ENCODE measurements at regions not wholly inside any gene's neighbourhood (a gene's known extent, or its start where the extent isn't known, plus 50 kb on each side); places are given as distances from the start of the nearest gene placed in this dataset.

DNA sequence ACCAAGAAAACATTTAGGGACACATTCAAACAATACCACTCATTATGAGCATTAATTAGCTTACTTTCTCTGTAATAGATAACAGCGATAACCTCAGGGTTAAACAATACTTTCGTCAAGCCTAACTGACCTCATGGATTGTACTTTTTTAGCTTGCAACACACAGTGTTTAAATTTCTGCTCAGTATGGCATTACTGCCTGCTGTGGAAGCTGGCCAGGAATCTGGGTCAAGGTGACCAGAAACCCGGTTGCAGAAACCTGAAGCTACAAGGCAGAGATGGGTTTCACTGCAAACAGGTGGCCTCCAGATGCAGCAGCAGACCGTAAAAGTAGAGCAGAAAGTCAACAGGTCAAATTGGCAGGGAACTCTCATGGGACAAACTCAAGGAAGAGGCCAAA, 123.8 kb upstream of the FHL2 start:
- TF ChIP-seq, protein P1, sequence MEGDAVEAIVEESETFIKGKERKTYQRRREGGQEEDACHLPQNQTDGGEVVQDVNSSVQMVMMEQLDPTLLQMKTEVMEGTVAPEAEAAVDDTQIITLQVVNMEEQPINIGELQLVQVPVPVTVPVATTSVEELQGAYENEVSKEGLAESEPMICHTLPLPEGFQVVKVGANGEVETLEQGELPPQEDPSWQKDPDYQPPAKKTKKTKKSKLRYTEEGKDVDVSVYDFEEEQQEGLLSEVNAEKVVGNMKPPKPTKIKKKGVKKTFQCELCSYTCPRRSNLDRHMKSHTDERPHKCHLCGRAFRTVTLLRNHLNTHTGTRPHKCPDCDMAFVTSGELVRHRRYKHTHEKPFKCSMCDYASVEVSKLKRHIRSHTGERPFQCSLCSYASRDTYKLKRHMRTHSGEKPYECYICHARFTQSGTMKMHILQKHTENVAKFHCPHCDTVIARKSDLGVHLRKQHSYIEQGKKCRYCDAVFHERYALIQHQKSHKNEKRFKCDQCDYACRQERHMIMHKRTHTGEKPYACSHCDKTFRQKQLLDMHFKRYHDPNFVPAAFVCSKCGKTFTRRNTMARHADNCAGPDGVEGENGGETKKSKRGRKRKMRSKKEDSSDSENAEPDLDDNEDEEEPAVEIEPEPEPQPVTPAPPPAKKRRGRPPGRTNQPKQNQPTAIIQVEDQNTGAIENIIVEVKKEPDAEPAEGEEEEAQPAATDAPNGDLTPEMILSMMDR (IDR thresholded peaks at IDR 0.05) = no peak
- TF ChIP-seq, protein P2, sequence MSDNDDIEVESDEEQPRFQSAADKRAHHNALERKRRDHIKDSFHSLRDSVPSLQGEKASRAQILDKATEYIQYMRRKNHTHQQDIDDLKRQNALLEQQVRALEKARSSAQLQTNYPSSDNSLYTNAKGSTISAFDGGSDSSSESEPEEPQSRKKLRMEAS (IDR thresholded peaks at IDR 0.05; ENCODE audit: low read depth) = no peak
- no peak for TF ChIP-seq SMC3 (IDR thresholded peaks at IDR 0.05; ENCODE audit: low read depth, low read length)
- TF ChIP-seq RFX5 (IDR thresholded peaks at IDR 0.05; ENCODE audit: low read length) = no peak
- TF ChIP-seq POLR2AphosphoS5 (IDR thresholded peaks at IDR 0.05; ENCODE audit: low read depth, low read length) = no peak
- no peak for TF ChIP-seq TAF1 (IDR thresholded peaks at IDR 0.05; ENCODE audit: borderline replicate concordance, low read depth, low read length)
- no peak for TF ChIP-seq GABPA (IDR thresholded peaks at IDR 0.05; ENCODE audit: low read depth)
- no peak for TF ChIP-seq CHD2 (IDR thresholded peaks at IDR 0.05; ENCODE audit: low read length, partially characterized antibody)
- no peak for TF ChIP-seq FOSL2 (IDR thresholded peaks at IDR 0.05; ENCODE audit: borderline replicate concordance, low read depth)
- TF ChIP-seq PBX3 (IDR thresholded peaks at IDR 0.05) = no peak
- TF ChIP-seq FOXJ3 (CRISPR knock-in tag; IDR thresholded peaks at IDR 0.05) = no peak

Measured in SK-N-SH (cell line).